Epithelial cell of proximal tubule (primary cell): ENCODE measurements at regions not wholly inside any gene's neighbourhood (a gene's known extent, or its start where the extent isn't known, plus 50 kb on each side); places are given as distances from the start of the nearest gene placed in this dataset.

Source experiments
- DNase-seq: peaks from one replicate; pipeline ENCODE4 v3.0.0-alpha.2; 2011; ENCODE audit warnings: low read depth
- H3K4me3 ChIP-seq: 2 replicates; pipeline ENCODE4 v1.5.1; 2011; ENCODE audit warnings: low read depth, mild to moderate bottlenecking, low read length
- TF ChIP-seq, protein P1 (sequence below): conservative IDR thresholded peaks from 2 replicates; pipeline ENCODE4 v1.5.1; 2012; ENCODE audit warnings: low read depth, mild to moderate bottlenecking, low read length

DNA sequence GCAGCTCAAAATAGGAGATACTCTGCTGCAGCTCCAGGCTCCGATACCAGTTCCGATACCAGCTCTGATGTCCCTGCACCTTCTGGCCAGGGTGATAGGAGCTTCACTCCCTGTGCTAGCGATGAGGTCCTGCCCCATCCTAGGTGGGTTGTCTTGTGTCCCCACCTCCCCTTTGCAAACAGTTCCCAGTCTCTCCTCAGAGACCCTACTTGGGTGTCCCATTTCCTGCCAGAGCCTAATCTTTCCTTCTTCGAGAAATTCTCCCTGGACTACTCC lies 62.7 kb upstream of the NANOS1 start:
- no peak overlapping the region for H3K4me3 ChIP-seq
- no peak for DNase-seq
- TF ChIP-seq, protein P1, sequence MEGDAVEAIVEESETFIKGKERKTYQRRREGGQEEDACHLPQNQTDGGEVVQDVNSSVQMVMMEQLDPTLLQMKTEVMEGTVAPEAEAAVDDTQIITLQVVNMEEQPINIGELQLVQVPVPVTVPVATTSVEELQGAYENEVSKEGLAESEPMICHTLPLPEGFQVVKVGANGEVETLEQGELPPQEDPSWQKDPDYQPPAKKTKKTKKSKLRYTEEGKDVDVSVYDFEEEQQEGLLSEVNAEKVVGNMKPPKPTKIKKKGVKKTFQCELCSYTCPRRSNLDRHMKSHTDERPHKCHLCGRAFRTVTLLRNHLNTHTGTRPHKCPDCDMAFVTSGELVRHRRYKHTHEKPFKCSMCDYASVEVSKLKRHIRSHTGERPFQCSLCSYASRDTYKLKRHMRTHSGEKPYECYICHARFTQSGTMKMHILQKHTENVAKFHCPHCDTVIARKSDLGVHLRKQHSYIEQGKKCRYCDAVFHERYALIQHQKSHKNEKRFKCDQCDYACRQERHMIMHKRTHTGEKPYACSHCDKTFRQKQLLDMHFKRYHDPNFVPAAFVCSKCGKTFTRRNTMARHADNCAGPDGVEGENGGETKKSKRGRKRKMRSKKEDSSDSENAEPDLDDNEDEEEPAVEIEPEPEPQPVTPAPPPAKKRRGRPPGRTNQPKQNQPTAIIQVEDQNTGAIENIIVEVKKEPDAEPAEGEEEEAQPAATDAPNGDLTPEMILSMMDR: no peak

DNA sequence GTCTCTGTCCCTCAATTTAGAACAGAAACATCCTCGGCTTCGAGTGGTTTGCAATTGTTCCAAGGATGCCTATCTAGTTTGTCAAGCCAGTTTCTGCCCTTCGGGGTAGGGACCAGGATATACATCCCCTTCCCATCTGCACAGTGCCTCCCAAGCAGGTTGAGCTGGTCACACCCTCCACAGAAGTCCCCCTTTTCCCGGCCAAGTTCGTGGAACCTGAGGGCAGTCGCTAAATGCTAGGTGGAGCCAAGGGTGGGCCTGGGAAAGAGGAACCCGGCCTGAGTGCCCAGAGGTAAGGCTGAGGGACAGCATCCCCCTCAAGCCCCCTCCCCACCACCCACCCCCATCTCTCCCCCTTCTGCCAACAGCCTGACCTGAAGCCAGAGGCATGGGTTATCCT lies 62.4 kb upstream of the NANOS1 start:
- TF ChIP-seq, protein P1: no peak
- H3K4me3 ChIP-seq: no peak overlapping the region
- DNase-seq: no peak

DNA sequence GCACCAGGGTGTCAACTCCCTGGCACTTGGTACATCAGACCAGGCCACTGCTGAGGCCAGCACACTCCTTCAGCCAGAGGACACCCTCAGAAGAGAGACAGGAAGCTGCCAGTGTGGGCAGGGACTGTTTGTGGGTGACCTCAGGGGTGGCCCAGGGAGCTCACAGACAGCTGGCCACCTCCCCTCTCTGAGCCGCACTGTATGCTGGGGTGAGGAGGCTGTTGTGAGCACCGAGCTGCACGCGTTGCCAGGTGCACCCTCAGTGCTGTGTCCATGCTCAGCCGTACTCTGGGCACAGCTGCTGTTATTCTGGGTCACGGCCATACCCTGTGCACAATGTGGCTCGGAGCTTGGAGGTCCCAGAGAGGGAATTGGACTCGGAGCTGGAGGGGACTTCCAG lies 61.5 kb upstream of the NANOS1 start:
- no peak overlapping the region for H3K4me3 ChIP-seq
- DNase-seq: no peak
- TF ChIP-seq, protein P1: no peak

DNA sequence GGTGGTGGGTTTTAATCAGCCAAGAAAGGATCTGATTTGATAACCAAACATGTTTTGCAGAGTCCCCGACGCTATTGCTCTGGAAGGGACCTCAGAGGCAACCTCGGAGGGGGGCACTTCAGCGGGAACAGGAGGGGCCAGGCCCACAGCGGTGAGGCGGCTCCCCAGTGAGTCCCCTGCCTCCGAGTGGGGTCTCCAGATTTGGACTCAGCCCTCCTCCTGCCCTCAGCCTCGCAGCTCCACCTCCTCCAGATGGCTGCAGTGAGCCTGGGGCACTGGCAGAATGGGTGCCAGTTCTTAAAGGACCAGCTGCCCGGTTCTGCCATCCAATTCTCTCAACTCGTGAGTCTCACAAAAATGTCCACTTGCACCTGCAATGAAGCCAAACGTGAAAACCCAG lies 61.0 kb upstream of the NANOS1 start:
- no peak overlapping the region for H3K4me3 ChIP-seq
- TF ChIP-seq, protein P1: no peak
- no peak for DNase-seq

DNA sequence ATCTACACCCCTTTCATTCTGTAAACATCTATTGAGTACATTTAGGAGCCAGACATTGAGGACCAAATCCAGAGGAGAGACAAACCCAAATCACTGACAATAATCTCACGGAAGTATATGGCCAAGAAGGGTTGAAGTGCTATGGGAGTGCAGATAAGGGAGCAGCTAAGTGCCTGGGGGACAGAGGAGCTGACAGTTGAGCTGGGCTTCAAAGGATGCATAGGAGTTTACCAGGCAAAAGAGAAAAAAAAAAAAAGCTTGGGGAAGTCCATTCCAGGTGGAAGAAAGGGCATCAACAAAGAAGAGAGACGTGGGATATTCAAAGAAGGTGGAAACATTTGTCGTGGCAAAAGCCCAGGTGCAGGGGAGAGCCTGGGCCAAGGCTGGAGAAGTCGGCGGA lies 60.5 kb upstream of the NANOS1 start:
- DNase-seq: no peak
- TF ChIP-seq, protein P1: no peak
- H3K4me3 ChIP-seq: no peak overlapping the region

DNA sequence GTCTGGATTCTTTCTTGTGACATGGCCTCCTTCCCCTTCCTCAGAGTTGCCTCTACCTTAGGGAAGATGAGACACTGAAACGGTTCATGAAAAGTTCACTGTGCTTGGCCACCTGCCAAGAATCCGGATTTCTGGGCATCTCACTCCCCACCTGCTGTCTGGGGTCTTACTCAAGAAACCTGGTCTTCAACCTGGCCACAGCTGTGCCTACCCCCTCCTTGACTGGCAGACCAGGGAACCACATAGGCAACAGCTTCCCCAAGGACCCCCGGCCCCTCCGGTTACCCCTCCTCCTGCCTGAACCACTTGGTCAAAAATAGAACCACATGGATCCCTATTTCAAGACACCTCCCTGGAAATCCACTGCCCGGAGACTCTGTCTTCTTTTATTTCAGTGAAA lies 58.7 kb upstream of the NANOS1 start:
- TF ChIP-seq, protein P1: no peak
- no peak for DNase-seq
- H3K4me3 ChIP-seq: no peak overlapping the region

DNA sequence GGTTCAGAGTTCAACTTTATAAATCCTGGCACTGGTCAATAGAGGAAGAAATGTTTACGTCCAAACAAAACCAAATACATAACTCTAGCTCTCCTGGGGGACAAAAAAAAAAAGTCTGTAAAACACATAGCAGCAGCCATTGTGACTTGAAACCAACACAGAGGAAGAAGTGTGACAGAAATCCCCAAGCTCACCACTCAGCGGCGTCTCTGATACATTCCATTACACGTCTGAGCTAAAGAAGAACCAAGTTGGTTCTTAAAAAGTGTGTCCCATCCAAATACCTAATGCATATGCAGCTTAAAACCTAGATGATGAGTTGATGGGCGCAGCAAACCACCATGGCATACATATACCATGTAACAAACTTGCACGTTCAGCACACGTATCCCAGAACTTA lies 58.3 kb upstream of the NANOS1 start:
- no peak overlapping the region for H3K4me3 ChIP-seq
- DNase-seq: no peak
- TF ChIP-seq, protein P1: no peak
